Islet of Langerhans (tissue), 1 donor: ENCODE measurements at regions not wholly inside any gene's neighbourhood (a gene's known extent, or its start where the extent isn't known, plus 50 kb on each side); places are given as distances from the start of the nearest gene placed in this dataset.
"Not testable (repeated sequence)": the region's sequence is repeated elsewhere in the genome, so short reads cannot be mapped to it uniquely, and the experiment has no call there.

Experiments used
- FAIRE-seq: peaks from one replicate; lab custom pipeline; 2011; peaks lifted over from hg19 to GRCh38; lab: Jason Lieb, UNC

- not testable (repeated sequence) for FAIRE-seq
Observed at GRCh38 chr15:98088307-98088945, 127.9 kb downstream of the ARRDC4 start.

DNA sequence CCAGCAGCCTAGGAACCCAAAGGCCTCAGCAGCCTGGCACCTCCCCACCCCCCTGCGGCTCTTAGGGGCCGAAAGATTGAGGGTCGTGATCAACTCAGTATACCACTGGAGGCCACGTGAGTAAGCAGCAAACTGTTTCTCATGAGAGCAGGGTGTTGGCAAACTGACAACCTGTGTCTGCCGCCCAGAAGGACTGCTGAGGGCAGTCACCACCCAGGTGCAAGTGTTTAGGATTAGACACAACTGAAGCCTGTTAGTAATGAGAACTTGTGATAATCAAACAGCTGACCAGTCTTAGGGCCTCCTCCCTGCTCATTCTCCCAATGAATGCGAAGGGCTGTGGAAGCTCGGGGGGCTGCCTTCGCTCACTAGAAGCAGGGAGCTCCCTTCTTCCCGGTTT is 128.8 kb downstream of the ARRDC4 start:
- not testable (repeated sequence) for FAIRE-seq

DNA sequence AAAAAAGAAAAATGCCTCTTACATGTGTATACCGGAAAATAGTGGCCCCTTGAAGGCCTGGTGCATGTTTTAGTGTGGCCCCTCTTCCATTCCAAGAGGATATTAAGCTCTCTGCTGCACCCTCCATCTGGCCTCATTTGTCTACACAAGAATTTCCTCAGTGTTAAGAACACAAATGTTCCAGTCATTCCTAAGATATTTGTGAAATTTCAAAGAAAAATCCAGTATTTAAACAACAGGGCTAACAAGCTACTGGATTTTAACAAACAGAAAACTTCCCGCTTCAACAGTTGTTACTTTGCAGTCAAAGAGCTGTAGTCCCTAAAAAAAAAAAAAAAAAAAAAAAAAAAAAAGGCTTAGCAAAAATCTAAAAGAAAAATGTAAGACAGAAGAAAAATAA is 137.5 kb downstream of the ARRDC4 start:
- FAIRE-seq = not testable (repeated sequence)

DNA sequence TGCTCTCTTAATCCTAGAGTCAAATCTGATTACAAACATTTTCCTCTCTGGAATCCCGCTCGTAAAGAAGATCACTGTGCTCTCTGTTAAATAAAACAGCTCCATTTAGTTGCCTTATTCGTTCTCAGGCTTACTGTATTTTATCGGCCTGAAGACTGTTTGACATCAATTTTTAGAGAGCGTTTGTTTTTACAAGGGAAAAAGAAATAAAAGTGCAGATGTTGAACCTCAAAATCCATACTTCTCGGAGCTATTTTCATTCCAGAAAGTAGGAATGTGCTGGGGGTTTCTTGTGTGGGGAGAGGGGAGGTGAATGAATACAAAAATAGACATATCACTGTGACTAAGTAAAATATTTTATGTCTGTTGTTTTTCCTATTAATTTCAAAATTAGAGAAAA is 140.1 kb downstream of the ARRDC4 start:
- FAIRE-seq = not testable (repeated sequence)

DNA sequence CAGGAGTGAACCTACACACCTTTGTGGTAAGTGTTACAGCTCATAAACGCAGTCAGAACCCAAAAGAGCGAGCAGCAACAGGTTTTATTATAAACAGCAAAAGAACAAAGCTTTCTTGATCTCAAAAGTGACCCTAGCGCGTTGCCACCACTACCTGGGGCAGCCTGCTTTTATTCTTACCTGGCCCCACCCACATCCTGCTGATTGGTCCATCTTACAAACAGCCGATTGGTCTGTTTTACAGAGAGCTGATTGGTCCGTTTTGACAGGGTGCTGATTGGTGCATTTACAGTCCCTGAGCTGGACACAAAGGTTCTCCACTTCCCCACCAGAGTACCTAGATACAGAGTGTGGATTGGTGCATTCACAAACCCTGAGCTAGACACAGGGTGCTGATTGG is 143.1 kb downstream of the ARRDC4 start:
- no peak for FAIRE-seq

GRCh38 chr15:98104386-98105151 is 144.1 kb downstream of the ARRDC4 start:
- FAIRE-seq = not testable (repeated sequence)

GRCh38 chr15:98106615-98107194 is 146.2 kb downstream of the ARRDC4 start:
- not testable (repeated sequence) for FAIRE-seq

DNA sequence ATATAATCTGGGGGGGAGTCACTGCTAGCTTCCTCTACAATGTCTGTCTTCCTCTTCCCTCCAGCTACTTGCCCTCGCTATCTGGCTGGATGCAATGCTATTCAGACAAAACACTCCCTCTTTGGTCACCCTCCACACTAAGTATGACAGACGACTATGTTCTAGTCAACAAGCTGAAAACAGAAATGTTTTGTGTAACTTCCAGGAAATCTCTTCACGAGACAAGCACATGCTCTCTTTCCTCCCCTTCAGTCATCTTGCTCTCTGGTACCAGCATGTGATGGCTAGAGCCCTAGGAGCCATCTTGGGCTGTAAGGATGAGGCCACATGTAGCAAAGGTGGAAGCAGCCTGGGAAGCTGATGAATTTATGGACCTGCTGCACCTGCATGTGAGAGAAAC is 151.3 kb downstream of the ARRDC4 start:
- FAIRE-seq = no peak

DNA sequence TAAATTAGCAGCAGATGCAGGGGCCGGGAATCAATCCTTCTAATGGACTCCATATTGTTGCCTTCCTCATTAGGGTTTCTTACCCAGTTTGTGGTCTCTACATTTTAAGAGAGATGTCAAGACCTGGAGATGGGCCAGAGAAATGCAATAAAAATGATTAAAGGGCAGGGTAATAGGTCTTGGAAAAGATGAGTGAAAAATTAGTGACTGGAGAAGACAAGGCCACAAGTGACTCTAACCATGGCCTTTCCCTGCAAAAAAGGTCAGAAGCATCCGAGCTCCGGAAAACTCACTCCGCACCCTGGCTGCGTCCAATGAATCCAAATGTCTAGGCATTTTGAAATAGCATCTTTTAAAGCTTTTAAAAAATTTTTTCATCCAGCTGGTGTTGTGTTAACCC is 152.8 kb downstream of the ARRDC4 start:
- FAIRE-seq = no peak

GRCh38 chr15:98120561-98120960 is 160.1 kb downstream of the ARRDC4 start:
- no peak for FAIRE-seq

DNA sequence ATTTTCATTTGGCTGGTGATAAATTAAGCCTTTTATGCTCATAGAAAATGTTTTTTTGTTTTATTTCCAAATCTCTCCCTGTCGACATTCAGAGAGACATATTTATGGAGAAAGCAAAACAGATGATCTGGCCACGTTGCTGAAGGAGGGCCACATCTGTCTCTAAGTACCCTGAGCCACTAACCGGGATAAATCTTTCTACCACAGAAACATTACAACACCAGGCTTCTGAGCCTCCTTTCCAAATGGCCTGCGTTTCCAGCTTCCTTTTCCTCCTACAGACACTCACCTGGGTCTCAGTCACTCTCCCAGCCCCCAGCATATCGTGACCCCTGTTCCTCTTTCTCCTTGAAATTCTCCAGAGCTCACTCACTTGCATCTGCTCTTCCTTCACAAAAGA is 161.0 kb downstream of the ARRDC4 start:
- FAIRE-seq = no peak

DNA sequence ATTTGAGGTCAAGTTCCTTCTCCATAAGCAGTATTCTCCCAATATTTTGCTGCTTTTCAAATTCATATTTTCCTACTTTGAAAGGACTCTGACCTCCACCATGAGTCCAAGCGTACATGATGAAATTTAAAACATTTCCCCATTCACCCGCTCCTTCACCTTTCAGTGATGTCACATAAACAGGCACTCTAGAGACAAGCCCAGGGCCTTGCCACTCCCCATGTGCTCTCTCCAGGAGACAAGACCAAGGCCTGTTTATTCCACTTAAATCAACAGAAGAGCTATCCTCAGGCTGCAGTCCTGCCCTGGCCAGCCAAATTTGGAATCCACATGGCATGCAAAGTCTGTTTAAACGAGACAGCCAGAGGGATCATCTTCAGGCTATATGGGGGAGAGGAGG is 161.5 kb downstream of the ARRDC4 start:
- FAIRE-seq = no peak

DNA sequence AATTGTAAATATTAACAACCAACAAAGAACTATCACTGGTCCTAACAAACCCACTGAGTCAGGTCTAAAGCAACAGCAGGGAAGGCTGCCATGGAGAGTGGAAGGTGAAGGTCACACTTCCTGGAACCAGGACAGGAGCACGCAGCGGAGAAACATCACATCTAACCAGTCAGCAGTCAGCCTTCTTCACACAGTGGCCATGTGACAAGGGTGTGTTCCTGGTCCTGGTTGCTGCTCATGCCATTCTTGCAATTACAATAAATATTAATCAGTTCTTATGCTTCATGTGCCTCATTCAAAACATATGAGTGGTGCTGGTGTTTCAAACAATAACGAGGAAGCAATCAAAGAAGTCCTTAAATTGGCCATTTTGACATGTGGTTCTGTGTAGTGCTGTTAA is 162.8 kb downstream of the ARRDC4 start:
- no peak for FAIRE-seq

DNA sequence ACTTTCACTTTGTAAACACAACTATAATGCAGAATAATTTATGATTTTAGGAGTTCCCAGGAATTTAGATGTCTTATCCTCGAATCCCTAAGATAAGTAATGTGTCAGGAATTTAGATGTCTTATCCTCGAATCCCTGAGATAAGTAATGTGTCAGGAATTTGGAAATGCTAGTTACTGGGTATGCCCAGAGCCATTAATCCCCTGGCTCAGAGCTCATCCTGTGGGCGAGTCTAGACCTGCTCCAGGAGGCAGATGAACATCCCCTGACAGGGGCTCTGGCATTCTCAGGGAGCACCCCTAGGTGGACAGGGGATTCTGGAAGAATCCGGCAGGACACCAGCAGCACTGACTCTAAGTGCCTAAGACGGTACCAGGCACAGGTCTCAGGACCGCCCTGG is 163.3 kb downstream of the ARRDC4 start:
- no peak for FAIRE-seq

DNA sequence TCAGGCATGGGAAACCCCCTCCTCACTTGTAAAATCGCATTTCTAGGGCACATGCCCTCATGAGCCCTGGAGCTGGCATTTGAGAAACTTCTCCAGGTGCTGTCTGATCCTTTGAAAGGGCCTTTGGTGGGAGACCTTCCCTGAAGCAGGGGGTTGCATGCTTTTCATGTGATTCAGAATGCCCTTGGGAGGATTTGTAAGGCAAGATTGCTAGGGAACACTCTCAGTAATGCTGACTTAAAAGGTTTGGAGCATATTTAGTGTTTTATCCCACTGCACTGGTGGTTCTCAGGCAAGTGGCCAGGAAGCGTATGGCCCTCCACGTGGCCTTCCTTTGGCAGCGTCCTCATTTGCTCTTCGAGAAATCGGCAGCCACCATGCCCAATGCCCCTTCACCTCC is 164.1 kb downstream of the ARRDC4 start:
- FAIRE-seq = no peak

DNA sequence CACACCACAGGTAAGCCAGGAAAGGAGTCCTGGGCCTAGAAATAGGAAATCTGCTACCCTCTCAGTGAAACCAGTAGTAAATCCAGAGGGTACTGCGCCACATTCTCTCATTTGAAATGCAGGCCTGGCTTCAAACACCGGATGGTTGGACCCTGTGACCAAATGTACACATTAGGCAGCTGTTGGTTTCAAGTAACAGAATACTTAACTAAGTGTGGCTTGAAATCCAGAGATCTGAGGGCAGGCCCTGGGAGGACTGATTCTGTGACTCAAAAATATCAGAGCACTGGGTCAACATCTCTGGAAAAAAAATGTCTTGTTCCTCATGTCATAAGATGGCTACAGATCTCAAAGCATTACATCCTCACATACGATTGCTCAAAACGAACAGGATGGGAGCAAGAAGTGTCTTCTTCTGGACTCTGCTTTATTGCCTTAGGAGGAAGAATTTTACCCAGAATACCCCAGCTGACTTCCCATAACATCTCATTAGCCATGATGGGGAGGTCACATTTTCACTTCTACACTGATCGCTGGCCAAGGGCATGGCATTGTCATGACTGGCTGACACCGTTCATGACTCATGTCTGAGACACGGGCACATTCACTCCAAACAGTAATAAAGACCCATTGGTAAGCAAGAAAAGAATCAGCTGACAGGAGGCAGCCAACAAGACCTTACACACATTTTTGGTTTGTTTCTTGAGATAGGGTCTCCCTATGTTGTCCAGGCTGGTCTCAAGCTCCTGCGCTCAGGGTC is 166.0 kb downstream of the ARRDC4 start:
- FAIRE-seq = no peak

DNA sequence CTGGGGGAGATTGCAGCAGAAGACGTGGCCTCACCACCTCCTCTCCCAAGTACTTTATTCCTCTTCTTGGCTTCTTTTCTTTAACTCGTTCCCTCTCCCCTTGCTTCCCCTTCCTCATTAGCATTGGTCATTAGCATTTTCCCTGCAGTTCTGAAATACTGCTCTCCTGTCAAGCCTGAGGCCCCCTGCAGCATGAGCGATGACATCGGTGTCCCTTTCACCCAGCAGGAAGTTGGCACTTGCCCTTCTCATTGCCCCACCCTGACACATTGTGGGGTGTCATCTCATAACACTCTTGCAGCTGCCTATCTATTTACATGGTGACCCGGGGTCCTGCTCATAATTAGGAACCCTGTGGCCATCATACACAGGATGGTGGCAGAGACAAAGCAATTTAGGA is 167.1 kb downstream of the ARRDC4 start:
- FAIRE-seq = no peak

- no peak for FAIRE-seq
Observed at GRCh38 chr15:98131924-98132323, 171.4 kb downstream of the ARRDC4 start.

DNA sequence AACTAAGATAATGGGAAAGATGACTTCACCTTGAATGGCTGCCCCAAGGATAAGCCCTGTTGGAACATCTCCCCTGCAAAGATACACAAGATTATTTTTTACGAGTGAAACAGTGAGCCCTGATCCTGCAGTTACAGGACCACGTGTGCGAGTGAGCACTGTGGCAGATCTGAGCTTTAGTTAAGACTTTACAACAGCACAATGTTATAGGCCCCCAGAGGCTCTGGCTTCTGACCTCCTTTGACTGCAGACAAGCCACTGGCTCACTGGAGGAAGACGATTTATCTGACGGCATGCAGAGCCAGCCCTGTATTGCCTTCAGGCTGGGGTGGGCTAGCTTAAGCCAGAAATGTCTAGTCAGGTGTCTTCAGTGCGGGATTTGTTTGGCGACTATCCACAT is 174.4 kb downstream of the ARRDC4 start:
- FAIRE-seq = no peak

DNA sequence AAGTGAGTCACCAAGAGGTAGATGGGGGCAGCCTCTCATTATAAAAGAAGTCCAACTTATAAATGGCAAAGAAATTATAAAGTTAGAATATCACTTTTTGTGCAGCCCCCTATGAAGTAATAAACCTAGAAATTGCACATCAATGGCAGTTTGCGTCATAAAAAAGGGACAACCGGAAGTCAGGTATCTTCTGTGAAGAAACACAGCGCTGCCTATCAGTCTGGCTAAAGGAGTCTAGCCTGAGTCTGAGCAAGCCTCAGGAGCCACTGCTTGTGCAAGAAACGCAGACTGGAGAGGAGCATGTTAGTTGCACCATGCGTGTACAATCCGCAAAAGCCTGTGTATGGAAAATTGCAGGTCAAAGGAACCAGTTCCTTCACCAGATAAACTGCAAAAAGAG is 178.4 kb downstream of the ARRDC4 start:
- FAIRE-seq = no peak

DNA sequence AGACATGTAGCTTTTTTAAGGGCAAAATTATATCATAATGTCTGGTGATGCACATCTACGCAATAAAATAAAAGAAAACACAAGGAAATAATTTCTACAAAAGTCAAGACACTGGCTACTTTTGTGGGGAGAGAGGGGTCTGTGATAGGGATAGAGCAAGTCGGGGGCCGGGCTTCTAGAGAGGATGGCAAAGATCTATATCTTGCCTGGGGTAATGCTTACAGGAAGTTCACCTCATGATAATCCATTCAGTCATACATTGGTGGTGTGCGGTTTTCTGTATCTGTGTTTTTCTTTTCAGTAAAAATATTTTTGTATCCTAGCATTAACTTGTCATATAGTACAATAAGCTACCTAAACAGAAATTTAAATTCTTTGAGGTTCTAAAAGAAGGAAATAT is 178.8 kb downstream of the ARRDC4 start:
- no peak for FAIRE-seq

GRCh38 chr15:98142572-98142971 is 182.1 kb downstream of the ARRDC4 start:
- no peak for FAIRE-seq

- FAIRE-seq = no peak
Observed at GRCh38 chr15:98143116-98143515, 182.6 kb downstream of the ARRDC4 start.
